HEK293T (cell line): ENCODE measurements at regions not wholly inside any gene's neighbourhood (a gene's known extent, or its start where the extent isn't known, plus 50 kb on each side); places are given as distances from the start of the nearest gene placed in this dataset.

ENCODE experiments used
- CTCF ChIA-PET: fragments of 350-600 bp; formaldehyde crosslinking; extraction: SDS; loops from one replicate; lab custom pipeline; 2021; ENCODE audit warnings: antibody characterized with exemption, inconsistent platforms; lab: Yijun Ruan, JAX
- POLR2A ChIA-PET: fragments of 350-600 bp; formaldehyde crosslinking; extraction: SDS; loops from one replicate; lab custom pipeline; 2020; ENCODE audit warnings: antibody characterized with exemption, inconsistent platforms; lab: Yijun Ruan, JAX
- DNase-seq: peaks from one replicate; pipeline ENCODE4 v3.0.0; 2012; ENCODE audit warnings: mixed read lengths; ENCODE audit errors: extremely low spot score
- ARNT ChIP-seq: fragments of 450-650 bp; IDR thresholded peaks from 2 replicates; pipeline ENCODE4 v1.6.1; 2017; ENCODE audit warnings: mild to moderate bottlenecking
- BHLHE40 ChIP-seq: fragments of 450-650 bp; IDR thresholded peaks from 2 replicates; pipeline ENCODE4 v1.6.1; 2016; ENCODE audit warnings: mild to moderate bottlenecking, moderate library complexity, borderline replicate concordance
- CTBP1 ChIP-seq: fragments of 450-650 bp; IDR thresholded peaks from 2 replicates; pipeline ENCODE4 v1.6.1; 2016; ENCODE audit warnings: borderline replicate concordance
- ELF4 ChIP-seq: fragments of 450-650 bp; IDR thresholded peaks from 2 replicates; pipeline ENCODE4 v1.6.1; 2017; ENCODE audit warnings: antibody characterized with exemption
- FOXA1 ChIP-seq: fragments of 450-650 bp; IDR thresholded peaks from 2 replicates; pipeline ENCODE4 v1.6.1; 2016; ENCODE audit warnings: mild to moderate bottlenecking
- FOXK2 ChIP-seq: fragments of 450-650 bp; IDR thresholded peaks from 2 replicates; pipeline ENCODE4 v1.6.1; 2016; ENCODE audit warnings: mild to moderate bottlenecking
- FOXM1 ChIP-seq: fragments of 450-650 bp; IDR thresholded peaks from 2 replicates; pipeline ENCODE4 v1.6.1; 2017; ENCODE audit warnings: mild to moderate bottlenecking, borderline replicate concordance
- HDGF ChIP-seq: fragments of 450-650 bp; IDR thresholded peaks from 2 replicates; pipeline ENCODE4 v1.6.1; 2017; ENCODE audit warnings: antibody characterized with exemption, borderline replicate concordance
- L3MBTL2 ChIP-seq: fragments of 450-650 bp; conservative IDR thresholded peaks from 2 replicates; pipeline ENCODE4 v1.6.1; 2016; ENCODE audit warnings: mild to moderate bottlenecking
- LEF1 ChIP-seq: fragments of 450-650 bp; IDR thresholded peaks from 2 replicates; pipeline ENCODE4 v1.6.1; 2017; ENCODE audit warnings: mild to moderate bottlenecking, borderline replicate concordance
- NFRKB ChIP-seq: fragments of 450-650 bp; IDR thresholded peaks from 2 replicates; pipeline ENCODE4 v1.6.1; 2016; ENCODE audit warnings: mild to moderate bottlenecking, moderate library complexity
- SP1 ChIP-seq: fragments of 450-650 bp; IDR thresholded peaks from 2 replicates; pipeline ENCODE4 v1.6.1; 2017
- SUZ12 ChIP-seq: fragments of 450-650 bp; IDR thresholded peaks from 2 replicates; pipeline ENCODE4 v1.6.1; 2016; ENCODE audit warnings: mild to moderate bottlenecking
- TARDBP ChIP-seq: fragments of 450-650 bp; IDR thresholded peaks from 2 replicates; pipeline ENCODE4 v1.6.1; 2016
- ZNF384 ChIP-seq: fragments of 450-650 bp; IDR thresholded peaks from 2 replicates; pipeline ENCODE4 v1.6.1; 2016
- TF ChIP-seq, protein P1 (sequence below): fragments of 450-650 bp; IDR thresholded peaks from 2 replicates; pipeline ENCODE4 v1.6.1; 2016

DNA sequence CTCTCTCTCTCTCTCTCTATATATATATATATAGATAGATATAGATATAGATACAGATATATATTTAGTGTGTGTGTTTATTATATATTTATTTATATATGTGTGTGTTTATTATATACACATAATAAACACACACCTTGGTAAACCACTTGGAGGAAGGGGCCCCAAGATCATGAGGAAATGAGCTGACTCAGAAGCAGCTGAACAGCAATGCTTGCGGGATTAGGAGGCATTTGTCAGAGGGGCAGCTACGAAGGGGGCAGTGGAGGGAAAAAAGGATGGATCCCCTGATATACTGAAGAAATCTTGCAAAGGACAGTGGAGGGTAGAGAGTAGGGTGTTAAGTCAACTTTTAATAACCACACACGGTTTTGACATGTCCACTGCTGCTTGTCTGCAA lies 120.0 kb upstream of the SORBS2 start:
- TF ChIP-seq, protein P1, sequence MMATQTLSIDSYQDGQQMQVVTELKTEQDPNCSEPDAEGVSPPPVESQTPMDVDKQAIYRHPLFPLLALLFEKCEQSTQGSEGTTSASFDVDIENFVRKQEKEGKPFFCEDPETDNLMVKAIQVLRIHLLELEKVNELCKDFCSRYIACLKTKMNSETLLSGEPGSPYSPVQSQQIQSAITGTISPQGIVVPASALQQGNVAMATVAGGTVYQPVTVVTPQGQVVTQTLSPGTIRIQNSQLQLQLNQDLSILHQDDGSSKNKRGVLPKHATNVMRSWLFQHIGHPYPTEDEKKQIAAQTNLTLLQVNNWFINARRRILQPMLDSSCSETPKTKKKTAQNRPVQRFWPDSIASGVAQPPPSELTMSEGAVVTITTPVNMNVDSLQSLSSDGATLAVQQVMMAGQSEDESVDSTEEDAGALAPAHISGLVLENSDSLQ: no peak
- no peak for TF ChIP-seq FOXK2
- TF ChIP-seq FOXM1: no peak
- no peak for TF ChIP-seq SUZ12
- no peak for TF ChIP-seq HDGF
- TF ChIP-seq BHLHE40: no peak
- TF ChIP-seq ARNT: no peak
- TF ChIP-seq NFRKB: no peak
- TF ChIP-seq TARDBP: no peak
- no peak for TF ChIP-seq FOXA1
- TF ChIP-seq CTBP1: no peak
- CTCF ChIA-PET: interaction anchor here (0.7 kb wide), 1 partner anchor 202 kb away, joined by 3 read pairs; no protein-coding TSS in a partner anchor
- no peak for DNase-seq
- POLR2A ChIA-PET: interaction anchor here (1.6 kb wide), 1 partner anchor 10 kb away, joined by 5 read pairs; no protein-coding TSS in a partner anchor

DNA sequence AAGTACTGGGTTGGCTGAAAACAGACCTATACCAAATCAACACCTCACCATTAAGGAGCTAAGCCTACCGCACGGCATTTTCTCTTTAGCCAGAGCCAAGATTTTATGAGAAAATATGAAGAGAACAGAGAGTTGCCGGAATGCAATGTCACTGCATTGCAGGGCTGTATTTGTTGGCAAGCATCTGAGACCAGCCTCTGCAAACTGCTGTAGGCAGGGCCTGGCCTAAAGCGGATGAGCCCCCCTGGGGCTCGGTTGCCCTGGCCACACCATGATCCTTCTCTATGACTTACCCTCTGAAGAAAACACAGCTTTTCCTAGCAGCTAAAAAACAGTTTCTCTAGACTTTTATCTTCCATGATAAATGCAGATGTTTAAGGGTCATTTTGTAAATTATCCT lies 120.5 kb upstream of the SORBS2 start:
- DNase-seq: no peak
- CTCF ChIA-PET: interaction anchor here (0.7 kb wide), 1 partner anchor 202 kb away, joined by 3 read pairs; no protein-coding TSS in a partner anchor
- TF ChIP-seq TARDBP: no peak
- TF ChIP-seq ARNT: no peak
- no peak for TF ChIP-seq ELF4
- TF ChIP-seq, protein P1: no peak
- TF ChIP-seq SUZ12: no peak
- no peak for TF ChIP-seq NFRKB
- no peak for TF ChIP-seq SP1
- no peak for TF ChIP-seq FOXA1
- TF ChIP-seq CTBP1: no peak
- no peak for TF ChIP-seq FOXK2
- no peak for TF ChIP-seq LEF1
- TF ChIP-seq FOXM1: no peak
- POLR2A ChIA-PET: interaction anchor here (1.6 kb wide), 1 partner anchor 11 kb away, joined by 5 read pairs; no protein-coding TSS in a partner anchor

DNA sequence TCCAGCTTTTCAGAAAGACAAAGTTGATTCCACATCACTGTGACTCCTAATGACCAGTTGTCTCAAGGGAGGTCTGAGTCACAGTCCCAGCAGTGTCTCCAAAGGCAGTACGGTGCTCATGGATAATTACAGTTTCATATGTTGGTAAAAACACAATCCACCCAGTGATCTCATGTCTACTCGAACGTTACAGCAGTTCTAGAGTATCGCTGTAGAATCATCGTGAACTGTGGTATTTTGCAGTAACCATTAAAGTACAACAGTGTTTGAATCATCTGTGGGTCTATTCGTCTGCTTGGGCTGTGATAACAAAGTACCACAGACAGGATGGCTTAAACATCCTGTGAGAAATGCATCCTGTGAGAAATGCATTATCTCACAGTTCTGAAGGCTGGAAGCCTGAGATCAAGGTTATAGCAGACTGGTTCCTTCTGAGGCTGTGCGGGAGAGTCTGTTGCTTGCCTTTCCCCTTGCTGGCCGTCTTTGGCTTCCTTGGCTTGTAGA lies 121.1 kb upstream of the SORBS2 start:
- POLR2A ChIA-PET: interaction anchor here (1.6 kb wide), 1 partner anchor 11 kb away, joined by 5 read pairs; no protein-coding TSS in a partner anchor
- CTCF ChIA-PET: interaction anchor here (1.2 kb wide), 1 partner anchor 88 kb away, joined by 3 read pairs; no protein-coding TSS in a partner anchor
- DNase-seq: no peak
- TF ChIP-seq ARNT (no peak), BHLHE40 (no peak), CTBP1 (no peak), FOXM1 (no peak), ELF4 (no peak), LEF1 (no peak), HDGF (no peak), ZNF384 (no peak), FOXK2 (no peak), TARDBP (no peak), L3MBTL2 (no peak), SP1 (no peak), FOXA1 (no peak), SUZ12 (no peak), NFRKB (no peak)
- TF ChIP-seq, protein P1: no peak

DNA sequence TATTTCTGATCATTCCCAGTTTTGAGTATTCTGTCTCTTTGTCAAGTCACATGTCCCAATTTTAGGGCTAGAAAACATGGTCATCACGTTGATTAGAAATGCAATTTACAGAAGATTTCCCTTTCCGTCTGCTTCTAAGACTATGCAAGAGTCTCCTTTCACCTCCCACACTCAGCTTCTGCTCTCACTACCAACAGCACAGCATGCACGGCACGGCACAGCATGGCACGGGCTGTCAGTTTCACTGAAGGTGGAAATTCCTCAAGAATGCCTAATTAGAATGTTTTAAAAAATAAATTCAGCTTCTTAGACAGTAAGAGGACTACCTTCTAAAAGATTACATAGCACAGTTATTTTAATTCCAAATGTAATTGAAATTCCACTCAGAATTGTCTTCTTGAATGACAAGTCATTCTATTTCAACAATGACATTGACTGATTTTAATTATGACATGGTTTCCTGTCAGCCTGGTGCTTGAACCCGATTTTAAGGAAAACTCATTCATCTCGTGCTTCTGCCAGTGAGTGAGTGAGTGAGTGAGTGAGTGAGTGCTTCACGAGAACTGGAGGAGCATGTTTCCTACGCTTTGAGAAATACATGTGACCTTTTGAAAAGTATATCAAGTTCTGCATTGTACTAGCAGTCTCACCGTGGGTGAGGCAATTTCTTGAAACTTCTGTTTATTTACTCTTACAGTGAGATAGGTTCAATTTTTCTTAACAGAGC lies 124.8 kb upstream of the SORBS2 start:
- TF ChIP-seq NFRKB: no peak
- no peak for TF ChIP-seq FOXM1
- TF ChIP-seq SP1: no peak
- TF ChIP-seq ZNF384: no peak
- TF ChIP-seq SUZ12: no peak
- no peak for TF ChIP-seq FOXK2
- no peak for TF ChIP-seq TARDBP
- TF ChIP-seq LEF1: no peak
- TF ChIP-seq HDGF: no peak
- no peak for TF ChIP-seq FOXA1
- no peak for TF ChIP-seq ELF4
- no peak for TF ChIP-seq ARNT
- no peak for TF ChIP-seq CTBP1
- TF ChIP-seq, protein P1: no peak
- TF ChIP-seq L3MBTL2: no peak
- no peak for TF ChIP-seq BHLHE40
- ChIA-PET POLR2A (no interaction called here), CTCF (no interaction called here)
- no peak for DNase-seq

DNA sequence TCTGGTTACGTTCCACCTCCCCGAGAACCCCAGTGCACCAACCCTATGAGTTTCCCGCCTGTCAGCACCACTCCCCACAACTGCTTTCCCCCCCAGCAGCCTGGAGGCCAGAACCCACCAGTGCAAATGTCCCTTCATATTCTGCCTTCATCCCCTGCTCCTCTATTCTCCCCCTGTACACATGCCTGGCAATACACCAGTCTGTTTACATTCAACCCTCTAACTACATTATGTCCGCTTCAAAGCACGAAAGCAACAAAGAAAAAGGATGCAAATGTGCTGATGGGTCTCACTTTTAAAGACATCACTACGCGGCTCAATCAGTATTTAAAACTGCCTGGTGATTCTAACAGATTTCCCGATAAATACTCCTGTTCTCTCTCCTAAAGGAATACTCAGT lies 126.7 kb upstream of the SORBS2 start:
- POLR2A ChIA-PET: no interaction called here
- TF ChIP-seq ZNF384: no peak
- TF ChIP-seq TARDBP: no peak
- no peak for TF ChIP-seq ELF4
- TF ChIP-seq, protein P1: no peak
- no peak for TF ChIP-seq FOXM1
- TF ChIP-seq FOXA1: no peak
- TF ChIP-seq FOXK2: no peak
- DNase-seq: no peak
- CTCF ChIA-PET: no interaction called here
